ENCODE measurements at regions not wholly inside any gene's neighbourhood (a gene's known extent, or its start where the extent isn't known, plus 50 kb on each side); places are given as distances from the start of the nearest gene placed in this dataset.

DNA sequence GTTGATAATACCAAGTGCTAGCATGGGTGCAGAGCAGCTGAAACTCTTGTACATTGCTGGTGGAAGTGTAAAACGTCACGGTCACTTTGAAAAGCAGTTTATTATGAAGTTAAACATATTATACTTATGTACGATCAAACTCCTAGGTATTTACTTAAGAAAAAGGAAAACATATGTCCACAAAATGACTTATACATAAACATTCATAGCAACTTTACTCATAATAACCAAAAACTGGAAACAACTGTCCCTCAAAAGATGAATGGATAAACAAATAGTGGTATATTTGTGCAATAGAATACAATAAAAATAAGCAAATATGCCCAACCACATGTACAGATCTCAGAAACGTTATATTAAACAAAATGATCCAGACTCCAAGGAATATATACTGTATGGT is 92.3 kb upstream of the TRIO start:
- no peaks in the 10 kb centered on the region for H3K9me3 ChIP-seq (ENCODE audit: control insufficient read depth, low read depth, low read length)
- no peak overlapping the region for H3K27ac ChIP-seq (ENCODE audit: control insufficient read depth, insufficient read depth, low read length)
- H3K27me3 ChIP-seq (ENCODE audit: control insufficient read depth, extremely low read depth, insufficient read depth, low read length): no peaks in the 10 kb centered on the region
- H4K20me1 ChIP-seq (ENCODE audit: control insufficient read depth, extremely low read depth, insufficient read depth, low read length): no peaks in the 10 kb centered on the region
- H3K4me2 ChIP-seq (ENCODE audit: control insufficient read depth, extremely low read depth, insufficient read depth, low read depth, low read length): no peak overlapping the region
- no peak for TF ChIP-seq EZH2 (IDR thresholded peaks at IDR 0.05; ENCODE audit: low read length)
- TF ChIP-seq CTCF (optimal IDR thresholded peaks at IDR 0.05 in 1 of 3, IDR thresholded peaks at IDR 0.05 in 1 of 3, conservative IDR thresholded peaks at IDR 0.05 in 1 of 3; ENCODE audit: extremely low read depth in 1 of 3, insufficient read depth in 2 of 3, low read length in 3 of 3): no peak
- H3K79me2 ChIP-seq (ENCODE audit: control insufficient read depth, insufficient read depth, low read length): no peaks in the 10 kb centered on the region
- no peak overlapping the region for H2AFZ ChIP-seq (ENCODE audit: control insufficient read depth, low read length)
- FAIRE-seq (no peak), DNase-seq (ENCODE audit: low read depth, low spot score) (no peak)
- H3K36me3 ChIP-seq (ENCODE audit: control insufficient read depth in 2 of 2, extremely low read depth in 1 of 2, insufficient read depth in 2 of 2, low read length in 2 of 2): no peaks in the 10 kb centered on the region
- H3K4me3 ChIP-seq (ENCODE audit: control insufficient read depth in 2 of 3, extremely low read depth in 1 of 3, insufficient read depth in 2 of 3, low read depth in 1 of 3, low read length in 3 of 3): no peak overlapping the region
- H3K9ac ChIP-seq (ENCODE audit: control insufficient read depth, extremely low read depth, insufficient read depth, low read length): no peak overlapping the region
- H3K4me1 ChIP-seq (ENCODE audit: control insufficient read depth, extremely low read depth, insufficient read depth, low read length): peaks cover 9% of the 10 kb centered on the region
- dilution Hi-C loops (cut with MboI; ENCODE audit: extremely low pct_ligation_motif_present, low sequenced_read_pairs): no loop called here
- H3K9me1 ChIP-seq (ENCODE audit: control insufficient read depth, extremely low read depth, insufficient read depth, low read length): no peaks in the 10 kb centered on the region

GRCh38 chr5:14048434-14048833 is 94.7 kb upstream of the TRIO start:
- Histone ChIP-seq H3K4me1 (ENCODE audit: control insufficient read depth, extremely low read depth, insufficient read depth, low read length) (no peaks in the 10 kb centered on the region), H3K36me3 (ENCODE audit: control insufficient read depth in 2 of 2, extremely low read depth in 1 of 2, insufficient read depth in 2 of 2, low read length in 2 of 2) (no peaks in the 10 kb centered on the region), H3K9me1 (ENCODE audit: control insufficient read depth, extremely low read depth, insufficient read depth, low read length) (no peaks in the 10 kb centered on the region), H3K27me3 (ENCODE audit: control insufficient read depth, extremely low read depth, insufficient read depth, low read length) (no peaks in the 10 kb centered on the region), H3K9me3 (ENCODE audit: control insufficient read depth, low read depth, low read length) (no peaks in the 10 kb centered on the region), H3K4me3 (ENCODE audit: control insufficient read depth in 2 of 3, extremely low read depth in 1 of 3, insufficient read depth in 2 of 3, low read depth in 1 of 3, low read length in 3 of 3) (no peak overlapping the region), H2AFZ (ENCODE audit: control insufficient read depth, low read length) (no peak overlapping the region), H4K20me1 (ENCODE audit: control insufficient read depth, extremely low read depth, insufficient read depth, low read length) (no peaks in the 10 kb centered on the region), H3K4me2 (ENCODE audit: control insufficient read depth, extremely low read depth, insufficient read depth, low read depth, low read length) (no peak overlapping the region), H3K79me2 (ENCODE audit: control insufficient read depth, insufficient read depth, low read length) (no peaks in the 10 kb centered on the region), H3K27ac (ENCODE audit: control insufficient read depth, insufficient read depth, low read length) (no peak overlapping the region), H3K9ac (ENCODE audit: control insufficient read depth, extremely low read depth, insufficient read depth, low read length) (no peak overlapping the region)
- DNase-seq (ENCODE audit: low read depth, low spot score): no peak
- peak; percentile 41 for FAIRE-seq
- TF ChIP-seq EZH2 (IDR thresholded peaks at IDR 0.05; ENCODE audit: low read length) (no peak), CTCF (optimal IDR thresholded peaks at IDR 0.05 in 1 of 3, IDR thresholded peaks at IDR 0.05 in 1 of 3, conservative IDR thresholded peaks at IDR 0.05 in 1 of 3; ENCODE audit: extremely low read depth in 1 of 3, insufficient read depth in 2 of 3, low read length in 3 of 3) (no peak)
- dilution Hi-C loops (cut with MboI; ENCODE audit: extremely low pct_ligation_motif_present, low sequenced_read_pairs): no loop called here
